HG03432 (cell line): ENCODE measurements at regions not wholly inside any gene's neighbourhood (a gene's known extent, or its start where the extent isn't known, plus 50 kb on each side); places are given as distances from the start of the nearest gene placed in this dataset.
"Not testable (repeated sequence)": the region's sequence is repeated elsewhere in the genome, so short reads cannot be mapped to it uniquely, and the experiment has no call there.

Source experiments
- ATAC-seq: cut with Tn5 transposase; IDR thresholded peaks from one replicate; pipeline ENCODE4 v1.9.1; 2021; ENCODE audit warnings: mild to moderate bottlenecking, moderate library complexity; ENCODE audit not compliant: unreplicated experiment

DNA sequence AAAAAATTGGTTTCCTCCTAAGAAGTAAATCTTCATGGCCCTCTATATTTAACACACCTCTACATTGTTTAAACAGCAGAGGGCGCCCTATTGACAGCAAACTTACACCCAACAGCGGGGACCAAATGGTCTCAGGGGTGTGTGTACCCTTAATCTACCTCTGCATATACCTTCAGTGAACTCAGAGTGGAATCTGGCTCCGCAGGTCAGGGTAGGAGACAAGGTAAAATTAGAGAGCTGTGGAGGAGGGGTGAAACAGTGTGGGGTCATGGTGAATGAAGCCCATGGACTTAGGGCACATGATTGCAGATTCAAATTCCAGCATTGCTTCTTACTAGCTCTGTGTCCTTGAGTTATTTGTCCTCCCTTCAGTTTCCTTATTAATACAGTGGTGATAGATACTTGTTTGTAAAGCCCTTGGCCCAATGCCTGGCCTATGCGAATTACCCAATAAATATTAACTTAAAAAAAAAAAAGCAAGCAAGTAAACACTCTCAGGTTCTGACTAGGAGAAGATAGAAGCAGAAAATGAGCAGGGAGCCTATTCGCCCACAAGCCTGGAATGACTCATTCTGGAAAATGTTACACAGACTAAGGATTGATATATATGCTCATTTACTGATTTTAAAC, 122.9 kb downstream of the CAVIN4 start:
- peak; percentile 61 for ATAC-seq

DNA sequence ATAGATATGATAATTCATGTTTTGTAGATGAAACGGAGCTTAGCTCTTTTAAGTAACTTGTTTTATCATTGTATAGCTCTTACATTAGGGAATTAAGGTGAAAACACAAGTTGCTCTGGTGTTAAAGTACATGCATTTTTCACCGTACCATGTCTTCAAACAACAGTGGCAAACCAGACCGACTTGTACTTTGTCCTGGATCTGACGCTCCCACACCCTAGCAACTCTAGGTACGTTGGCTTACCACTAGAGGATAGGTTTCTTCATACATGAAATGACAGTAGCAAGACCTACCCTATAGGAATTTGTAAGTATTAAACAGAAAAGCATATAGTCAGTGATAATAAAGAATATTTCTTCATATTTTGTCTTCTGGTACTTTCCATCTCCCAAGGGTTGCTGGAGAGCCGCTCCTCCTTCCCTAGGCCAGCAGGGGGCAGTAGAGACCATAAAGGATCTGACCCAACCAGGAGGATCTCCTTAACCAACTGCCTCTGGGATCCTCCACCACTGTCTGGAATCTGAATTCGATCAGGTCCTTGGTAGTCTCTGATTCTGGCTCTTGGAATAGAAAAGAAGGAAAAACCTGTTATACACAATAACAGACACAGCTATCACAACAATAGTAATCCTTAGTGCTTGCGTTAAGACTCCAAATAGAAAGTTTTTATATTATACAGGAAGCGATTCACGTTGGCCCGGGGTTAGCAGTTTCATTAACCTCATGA, 136.7 kb downstream of the CAVIN4 start:
- ATAC-seq = peak; percentile 85

DNA sequence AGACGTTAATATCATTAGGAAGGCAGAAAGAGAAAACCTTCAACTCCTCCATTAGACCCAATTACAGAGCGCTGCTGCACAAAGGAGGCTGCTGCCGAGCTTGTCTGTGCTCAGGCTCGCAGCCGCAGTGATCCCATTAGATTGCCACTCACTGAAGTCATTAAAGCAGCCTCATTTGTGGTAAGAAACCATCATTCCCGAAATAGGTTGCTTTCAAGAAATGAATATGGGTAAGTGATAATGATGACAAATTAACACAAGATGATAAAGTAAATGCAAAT, 137.2 kb downstream of the CAVIN4 start:
- ATAC-seq = no peak

DNA sequence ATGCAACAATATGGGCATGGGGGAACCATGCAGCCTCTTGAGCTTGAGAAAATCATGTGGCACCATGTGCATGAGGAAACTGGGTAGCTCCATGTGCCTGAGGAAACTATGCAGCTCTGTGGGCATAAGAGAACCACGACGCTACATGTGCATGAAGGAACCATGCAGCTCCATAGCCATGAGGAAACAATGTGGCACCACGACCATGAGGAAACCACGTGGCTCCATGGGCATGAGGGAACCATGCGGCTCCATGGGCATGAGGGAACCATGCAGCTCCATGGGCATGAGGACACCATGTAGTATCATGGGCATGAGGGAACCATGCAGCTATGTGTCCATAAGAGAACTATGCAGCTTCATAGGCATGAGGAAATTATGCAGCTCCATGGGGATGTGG, 140.8 kb downstream of the CAVIN4 start:
- no peak for ATAC-seq

DNA sequence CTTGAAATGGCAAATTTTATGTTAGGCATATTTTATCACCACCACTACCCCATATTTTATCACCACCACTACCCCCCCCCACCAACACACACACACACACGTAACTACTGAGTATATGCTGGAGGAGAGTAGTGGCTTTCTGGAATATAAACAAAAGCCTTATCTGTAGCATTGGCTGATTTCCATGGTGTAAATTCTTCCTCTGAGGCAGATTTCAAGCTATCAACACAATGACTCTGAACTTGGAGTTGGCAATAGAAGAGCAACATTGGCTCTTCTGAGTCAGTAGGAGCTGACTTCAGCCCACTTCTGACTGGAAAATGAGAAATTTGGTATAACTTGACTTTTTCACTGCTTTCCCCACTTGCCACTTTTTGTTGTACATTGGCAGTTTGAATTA, 143.0 kb downstream of the CAVIN4 start:
- no peak for ATAC-seq

DNA sequence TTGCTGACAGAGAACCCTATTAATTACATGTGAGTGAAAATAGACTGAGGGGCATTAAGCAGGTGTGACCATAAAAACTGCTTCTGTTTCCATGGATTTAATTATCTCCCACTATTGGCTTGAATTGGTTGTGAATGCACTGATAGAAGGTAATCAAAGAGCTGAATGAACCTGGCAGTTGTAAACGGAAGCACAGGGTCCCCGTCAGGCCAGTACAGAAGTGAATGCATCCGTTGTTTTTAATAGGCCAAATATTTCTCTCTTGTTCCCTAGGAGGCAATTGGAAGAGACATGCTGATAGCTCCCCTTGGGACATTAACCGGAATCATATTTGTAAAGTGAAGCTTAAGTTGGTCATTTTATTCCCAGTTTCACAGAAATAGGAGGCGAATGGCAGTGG, 147.0 kb downstream of the CAVIN4 start:
- no peak for ATAC-seq

DNA sequence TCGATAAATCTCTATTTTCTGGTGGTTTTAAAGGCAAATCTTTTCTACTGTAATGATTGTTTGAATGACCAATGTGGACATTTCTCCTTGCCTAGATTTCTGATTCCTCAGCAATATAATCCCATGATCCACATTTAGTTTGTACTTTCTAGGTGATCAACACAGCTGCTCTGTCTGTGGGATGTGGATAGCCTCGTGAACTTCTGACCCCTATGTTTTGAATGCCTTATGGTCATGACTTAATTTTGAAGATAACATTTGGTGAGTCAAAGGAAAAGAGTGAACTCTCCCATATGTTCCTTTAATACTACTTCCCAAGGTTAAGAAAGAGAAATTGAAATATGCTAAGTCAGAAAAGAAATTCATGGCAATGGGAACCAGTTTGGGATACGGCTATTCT, 147.5 kb downstream of the CAVIN4 start:
- no peak for ATAC-seq

DNA sequence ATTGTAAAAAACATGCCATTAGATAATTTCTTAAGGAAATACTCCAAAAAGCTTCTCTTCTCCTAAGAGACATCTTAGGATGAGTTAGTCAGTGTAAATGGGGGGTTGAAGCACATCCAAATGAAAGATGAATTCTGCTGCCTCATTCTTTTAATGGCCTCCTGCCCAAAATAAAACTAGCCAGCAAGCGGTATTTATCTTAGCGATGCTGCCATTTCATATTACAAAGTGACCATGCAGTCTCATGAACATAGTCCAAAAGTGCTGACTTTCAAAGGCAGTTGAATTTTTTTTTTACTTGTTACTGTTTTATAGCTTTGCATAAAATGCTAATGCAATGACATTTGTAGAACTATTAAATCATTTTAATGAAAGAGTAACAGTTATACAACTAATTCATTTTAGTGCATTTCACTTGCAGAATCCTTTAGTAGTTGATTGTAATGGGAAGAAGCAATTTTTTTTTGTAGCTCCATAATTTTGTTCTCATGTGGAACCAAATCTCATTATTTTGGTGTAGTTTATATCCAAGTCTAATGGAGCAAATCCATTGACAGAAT, 151.5 kb downstream of the CAVIN4 start:
- no peak for ATAC-seq

DNA sequence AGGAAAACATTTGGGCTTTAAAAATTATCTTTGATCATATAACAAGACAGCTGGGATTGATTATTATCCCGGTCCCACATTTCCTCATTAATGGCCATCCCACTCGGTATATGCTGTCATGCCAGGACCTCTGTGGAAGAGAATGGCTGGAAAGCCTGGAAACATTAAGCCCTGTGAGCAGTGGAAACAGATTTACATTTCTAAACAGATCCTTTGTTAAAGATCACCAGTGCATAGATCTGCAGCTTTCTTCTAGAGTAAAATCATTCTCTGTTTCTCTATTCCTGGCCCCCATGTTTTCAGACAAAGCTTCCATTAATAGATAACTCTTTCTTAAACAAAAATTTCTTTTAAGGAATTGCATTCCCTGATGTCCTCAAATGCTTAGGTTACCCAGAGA, 152.2 kb downstream of the CAVIN4 start:
- ATAC-seq = no peak

DNA sequence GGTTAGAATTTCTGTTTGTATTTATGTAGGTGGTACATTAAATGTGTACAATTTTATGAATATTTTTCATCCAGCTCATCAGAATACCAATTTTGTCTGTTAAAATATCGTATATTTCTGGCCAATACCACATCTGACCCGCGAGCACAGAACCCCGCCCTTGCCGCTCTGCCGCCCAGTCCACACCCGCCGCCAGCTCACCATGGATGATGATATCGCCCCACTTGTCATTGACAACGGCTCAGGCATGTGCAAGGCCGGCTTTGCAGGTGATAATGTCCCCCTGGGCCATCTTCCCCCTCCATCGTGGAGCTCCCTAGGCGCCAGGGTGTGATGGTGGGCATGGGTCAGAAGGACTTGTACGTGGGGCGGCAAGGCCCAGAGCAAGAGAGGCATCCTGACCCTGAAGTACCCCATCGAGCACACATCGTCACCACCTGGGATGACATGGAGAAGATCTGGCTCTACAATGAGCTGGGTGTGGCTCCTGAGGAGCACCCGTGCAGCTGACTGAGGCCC, 153.2 kb downstream of the CAVIN4 start:
- no peak for ATAC-seq

DNA sequence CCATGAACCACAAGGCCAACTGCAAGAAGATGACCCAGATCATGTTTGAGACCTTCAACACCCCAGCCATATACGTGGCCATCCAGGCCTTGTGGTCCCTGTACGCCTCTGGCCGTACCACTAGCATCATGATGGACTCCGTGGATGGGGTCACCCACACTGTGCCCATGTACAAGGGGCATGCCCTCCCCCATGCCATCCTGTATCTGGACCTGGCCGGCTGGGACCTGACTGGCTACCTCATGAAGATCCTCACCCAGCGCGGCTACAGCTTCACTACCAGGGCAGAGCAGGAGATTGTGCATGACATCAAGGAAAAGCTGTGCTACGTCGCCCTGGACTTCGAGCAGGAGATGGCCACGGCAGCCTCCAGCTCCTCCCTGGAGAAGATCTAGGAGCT, 153.7 kb downstream of the CAVIN4 start:
- no peak for ATAC-seq

DNA sequence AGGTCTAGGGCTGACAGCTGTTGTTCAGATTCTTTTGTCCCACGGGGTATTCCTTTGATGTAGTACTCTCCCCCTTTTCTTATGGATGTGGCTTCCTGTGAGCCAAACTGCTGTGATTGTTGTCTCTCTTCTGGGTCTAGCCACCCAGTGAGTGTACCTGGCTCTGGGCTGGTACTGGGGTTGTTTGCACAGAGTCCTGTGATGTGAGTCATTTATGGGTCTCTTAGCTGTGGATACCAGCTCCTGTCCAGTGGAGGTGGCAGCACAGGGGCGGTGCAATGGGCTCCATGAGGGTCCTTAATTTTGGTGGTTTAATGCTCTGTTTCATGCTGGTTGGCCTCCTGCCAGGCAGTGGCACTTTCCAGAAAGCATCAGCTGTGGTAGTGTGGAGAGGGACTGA, 161.3 kb downstream of the CAVIN4 start:
- ATAC-seq = no peak

DNA sequence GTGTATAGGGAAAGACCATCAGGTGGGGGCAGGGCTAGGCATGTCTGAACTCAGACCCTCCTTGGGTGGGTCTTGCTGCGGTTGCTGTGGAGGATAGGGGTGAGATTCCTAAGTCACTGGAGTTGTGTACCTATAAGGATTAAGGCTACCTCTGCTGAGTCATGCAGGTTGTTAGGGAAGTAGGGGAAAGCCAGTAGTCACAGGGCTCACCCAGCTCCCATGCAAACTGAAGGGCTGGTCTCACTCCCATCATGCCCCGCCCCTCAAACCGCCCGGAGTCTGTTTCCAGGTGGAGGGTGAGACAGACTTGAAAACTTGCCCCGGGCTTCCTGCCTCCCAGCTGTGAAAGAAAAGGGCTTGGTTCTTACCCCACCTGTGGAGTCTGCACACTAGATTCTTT, 161.8 kb downstream of the CAVIN4 start:
- ATAC-seq = no peak

DNA sequence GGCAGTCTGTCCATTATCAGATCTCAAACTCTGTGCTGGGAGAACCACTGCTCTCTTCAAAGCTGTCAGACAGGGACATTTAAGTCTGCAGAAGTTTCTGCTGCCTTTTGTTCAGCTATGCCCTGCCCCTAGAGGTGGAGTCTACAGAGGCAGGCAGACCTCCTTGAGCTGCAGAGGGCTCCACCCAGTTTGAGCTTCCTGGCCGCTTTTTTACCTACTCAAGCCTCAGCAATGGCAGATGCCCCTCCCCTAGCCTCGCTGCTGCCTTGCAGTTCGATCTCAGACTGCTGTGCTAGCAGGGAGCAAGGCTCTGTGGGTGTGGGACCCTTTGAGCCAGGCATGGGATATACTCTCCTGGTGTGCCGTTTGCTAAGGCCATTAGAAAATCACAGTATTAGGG, 171.1 kb downstream of the CAVIN4 start:
- ATAC-seq = not testable (repeated sequence)

DNA sequence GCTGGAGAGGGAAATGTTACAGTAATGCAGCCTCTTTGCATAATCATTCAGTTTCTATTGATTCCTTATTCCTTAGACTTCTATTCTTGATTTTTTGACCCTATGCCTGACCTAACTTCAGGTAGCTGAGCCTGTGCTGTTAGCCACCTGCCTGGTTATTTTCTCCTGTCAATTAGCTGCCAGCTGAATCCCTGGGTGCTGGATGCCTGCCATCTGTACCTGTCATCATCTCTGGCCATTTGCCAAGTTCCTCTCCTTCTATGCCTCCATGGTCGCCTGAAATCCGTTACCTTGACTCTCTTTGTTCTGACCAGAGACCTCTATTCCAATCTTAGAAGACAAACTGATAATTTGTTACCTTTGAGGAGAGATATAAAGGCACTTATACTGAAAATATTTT, 178.3 kb downstream of the CAVIN4 start:
- ATAC-seq = no peak

DNA sequence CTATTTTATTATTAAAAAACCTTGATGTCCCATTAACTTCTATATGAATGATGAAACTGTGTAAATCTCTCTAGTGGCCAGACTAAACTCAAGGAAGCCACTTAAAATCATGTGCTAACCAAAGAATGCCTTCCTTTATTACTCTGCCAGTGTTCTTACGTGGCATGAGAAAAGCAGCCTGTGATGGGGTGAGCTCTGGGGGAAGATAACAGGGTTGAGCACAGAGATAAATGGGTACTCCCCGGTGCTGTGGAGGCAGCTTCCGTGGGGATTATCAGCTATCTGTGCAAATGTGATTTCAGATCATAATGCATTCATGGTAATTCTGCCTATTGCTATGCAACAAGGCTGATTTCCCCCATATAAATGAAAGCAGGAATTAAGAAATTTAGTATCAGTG, 181.3 kb downstream of the CAVIN4 start:
- ATAC-seq = no peak

DNA sequence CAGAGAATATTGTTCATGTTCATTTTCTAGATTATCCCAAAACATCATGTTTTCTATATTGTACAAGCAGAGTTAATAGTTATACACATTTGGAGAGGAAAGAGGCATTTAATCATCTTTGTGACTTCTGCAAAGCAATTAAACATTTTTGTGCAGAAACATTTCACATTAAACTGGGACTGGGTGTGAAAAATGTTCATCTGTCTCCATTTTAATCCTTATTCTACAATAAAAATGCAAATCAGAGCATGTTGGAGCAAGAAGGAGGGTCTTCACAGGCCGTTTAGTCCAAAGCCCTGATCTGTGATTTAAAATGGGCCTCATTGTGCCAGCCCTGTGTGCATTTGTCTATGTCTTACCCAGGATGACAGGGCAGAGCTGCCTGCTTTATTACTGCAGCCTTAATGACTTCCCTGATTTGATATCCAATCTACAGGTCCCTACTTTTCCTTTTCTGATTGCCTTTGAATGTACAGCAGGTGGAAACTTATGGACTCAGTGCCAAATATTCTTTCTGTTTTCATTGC, 183.5 kb downstream of the CAVIN4 start:
- no peak for ATAC-seq

DNA sequence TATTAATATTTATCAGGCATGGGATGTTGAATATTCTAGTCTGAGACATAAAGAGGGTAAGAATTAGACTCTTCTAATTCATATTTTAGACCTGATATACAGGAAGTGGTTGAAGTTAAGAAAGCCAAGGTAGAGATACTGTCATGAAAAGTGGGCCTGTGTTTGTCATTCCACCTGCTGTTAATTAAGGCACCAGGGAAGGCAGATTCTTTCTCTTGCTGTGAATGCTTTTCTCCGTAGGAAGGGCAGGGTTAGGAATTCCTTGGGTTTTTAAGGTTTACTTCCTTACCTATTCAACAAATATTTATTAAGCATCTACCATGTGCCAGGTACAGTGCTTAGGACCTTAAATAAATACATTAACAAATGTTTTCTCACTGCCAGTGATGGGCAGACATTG, 196.4 kb downstream of the CAVIN4 start:
- ATAC-seq = no peak

DNA sequence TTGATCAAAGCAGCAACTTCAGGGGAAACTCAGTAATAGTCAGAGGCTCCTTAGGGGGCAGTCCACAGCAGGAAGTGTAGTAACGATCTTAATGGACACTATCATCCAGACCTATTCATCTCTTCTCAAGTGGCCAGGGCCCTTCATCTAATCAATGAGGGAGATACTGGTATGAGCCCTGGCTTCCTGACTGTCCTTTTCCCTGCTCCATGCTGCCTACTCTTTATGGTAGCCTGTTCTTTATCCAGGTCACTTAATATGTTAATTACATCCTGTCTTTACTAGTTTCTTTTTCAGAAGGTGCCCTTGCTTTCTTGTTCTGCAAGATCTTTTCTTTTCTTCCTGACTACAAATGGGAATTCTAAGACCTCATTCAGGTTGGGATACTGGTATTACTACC, 197.1 kb downstream of the CAVIN4 start:
- no peak for ATAC-seq

DNA sequence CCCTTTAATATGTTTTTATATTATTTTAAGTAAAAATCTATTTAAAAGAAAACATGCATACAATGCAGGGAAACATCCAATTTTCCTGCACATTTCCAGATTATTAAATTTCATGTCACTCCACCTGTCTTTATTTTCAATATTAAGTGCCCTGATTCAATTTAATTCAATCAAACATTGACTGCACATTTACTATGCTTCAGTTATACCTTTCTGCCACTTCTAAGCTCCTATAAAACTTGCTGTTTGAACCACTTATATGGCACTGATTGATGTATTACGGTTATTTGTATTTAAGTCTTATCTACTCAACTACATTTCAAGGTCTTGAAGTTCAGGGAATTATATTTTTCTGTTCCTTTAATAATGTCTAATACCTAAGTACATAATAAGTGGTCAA, 198.0 kb downstream of the CAVIN4 start:
- ATAC-seq = no peak

DNA sequence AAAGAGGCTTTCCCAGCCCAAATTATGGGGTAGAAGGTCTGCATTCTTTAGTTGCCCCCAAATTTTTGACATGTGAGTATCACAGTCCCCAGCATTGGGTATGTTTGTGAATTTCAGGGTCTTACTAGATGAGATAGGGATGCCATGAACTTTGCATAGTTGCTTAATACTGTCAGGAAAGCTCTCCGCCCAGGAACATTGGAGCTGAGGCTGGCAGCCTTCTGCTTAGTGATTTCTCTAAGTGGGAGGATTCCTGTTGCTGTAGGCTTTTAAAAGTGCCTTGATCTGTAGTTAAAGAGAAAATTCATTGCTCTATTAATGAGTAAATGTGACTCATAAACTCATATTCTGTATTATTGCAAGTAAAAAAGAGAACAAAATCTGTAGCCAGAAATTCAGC, 206.9 kb downstream of the CAVIN4 start:
- ATAC-seq = no peak

DNA sequence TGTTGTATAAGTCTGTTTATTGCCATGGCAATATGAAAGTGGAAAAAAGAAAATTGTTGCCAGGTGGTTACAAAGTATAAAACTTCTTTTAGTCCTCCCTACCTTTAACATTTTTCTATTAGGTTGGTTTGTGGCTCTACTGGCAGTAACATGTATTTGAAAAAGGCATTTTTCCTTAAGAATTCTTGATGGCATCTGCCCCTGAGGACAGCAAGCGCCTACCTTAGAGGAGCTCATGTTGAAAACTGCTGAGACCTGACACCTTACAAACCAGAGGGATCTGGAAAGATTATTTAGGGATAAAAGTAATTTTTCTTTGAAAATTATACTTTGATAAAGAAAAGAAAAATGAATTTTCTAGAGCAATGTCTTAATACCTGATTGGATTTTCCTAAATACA, 208.1 kb downstream of the CAVIN4 start:
- no peak for ATAC-seq
